Peyer's patch (tissue), 4 donors: ENCODE measurements at regions not wholly inside any gene's neighbourhood (a gene's known extent, or its start where the extent isn't known, plus 50 kb on each side); places are given as distances from the start of the nearest gene placed in this dataset.

Experiments
- DNase-seq, 3 donors: peaks; one replicate each; pipeline ENCODE4 v3.0.0-alpha.2; 2017 to 2019
- H3K27ac ChIP-seq, 4 donors: fragments of 200-600 bp; sonication (generic); one replicate each; pipeline ENCODE4 v1.5.1; 2016 to 2019
- H3K27me3 ChIP-seq, 2 donors: fragments of 200-600 bp; sonication (generic); one replicate each; pipeline ENCODE4 v1.5.1; 2019
- H3K36me3 ChIP-seq, 3 donors: fragments of 200-600 bp; sonication (generic); one replicate each; pipeline ENCODE4 v1.5.1; 2016 to 2019
- H3K4me1 ChIP-seq, 4 donors: fragments of 200-600 bp; sonication (generic); one replicate each; pipeline ENCODE4 v1.5.1; 2016 to 2019
- H3K4me3 ChIP-seq, 4 donors: fragments of 200-600 bp; sonication (generic); 1 replicate in 3 of 4; 2 replicates in 1 of 4; pipeline ENCODE4 v1.5.1; 2016 to 2019; ENCODE audit warnings: mild to moderate bottlenecking in 1 of 4
- H3K9me3 ChIP-seq, 4 donors: fragments of 200-600 bp; sonication (generic); one replicate each; pipeline ENCODE4 v1.5.1; 2016 to 2019; ENCODE audit warnings: mild to moderate bottlenecking in 1 of 4
- CTCF ChIP-seq, 6 experiments: fragments of 450-650 bp in 4 of 6; fragments of 200-600 bp in 2 of 6; sonication (generic) in 1 of 6; IDR thresholded peaks; one replicate each; pipeline ENCODE4 v1.5.1; 2017 to 2019; ENCODE audit warnings: antibody characterized with exemption in 6 of 6, mild to moderate bottlenecking in 3 of 6, moderate library complexity in 1 of 6
- POLR2A ChIP-seq, 2 donors: fragments of 450-650 bp; IDR thresholded peaks; one replicate each; pipeline ENCODE4 v1.5.1; 2017; ENCODE audit warnings: antibody characterized with exemption in 2 of 2, mild to moderate bottlenecking in 2 of 2, moderate library complexity in 2 of 2

DNA sequence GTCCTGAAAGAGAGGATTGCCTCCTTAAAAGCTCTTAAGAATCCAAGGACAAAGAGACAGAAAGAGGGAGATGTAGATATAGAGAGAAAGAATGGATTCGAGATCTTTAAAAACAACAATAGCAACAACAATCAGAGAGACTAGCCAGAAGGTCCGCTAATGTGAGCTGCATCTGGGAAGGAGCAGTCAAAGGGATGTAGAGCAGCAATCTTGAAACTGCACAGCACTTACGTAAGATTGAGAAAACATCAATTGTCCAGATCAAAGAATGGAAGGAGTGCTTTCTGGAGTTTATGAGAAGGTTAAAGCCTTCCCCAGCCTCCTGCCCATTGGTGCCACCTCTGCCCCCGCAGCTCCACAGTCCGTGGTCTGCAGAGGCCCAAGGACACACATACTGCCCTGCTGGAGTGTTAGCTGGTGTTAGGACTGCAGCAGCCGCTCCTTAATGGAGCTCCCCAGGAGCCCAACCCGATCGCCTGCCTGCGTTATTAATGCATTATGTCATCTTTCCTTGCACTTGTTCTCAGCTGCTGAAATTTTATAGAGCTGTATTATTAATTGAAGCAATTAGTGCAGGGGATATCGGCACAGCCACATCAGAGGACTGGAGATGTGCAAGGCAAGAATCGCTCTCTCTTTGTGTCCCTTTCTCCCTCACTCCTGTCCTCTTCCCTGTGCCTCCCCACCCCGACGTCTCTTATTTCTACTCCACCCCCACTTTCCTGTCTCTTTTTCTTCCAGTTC lies 73.0 kb upstream of the CALM2 start:
- Histone ChIP-seq H3K4me1 (no peaks in the 10 kb centered on the region), H3K27me3 (no peaks in the 10 kb centered on the region), H3K36me3 (no peaks in the 10 kb centered on the region), H3K4me3 (no peak overlapping the region), H3K27ac (no peak overlapping the region), H3K9me3 (no peaks in the 10 kb centered on the region)
- no peak for TF ChIP-seq CTCF (IDR thresholded peaks at IDR 0.05)
- TF ChIP-seq POLR2A (IDR thresholded peaks at IDR 0.05) = no peak
- DNase-seq = no peak

GRCh38 chr2:47243596-47244323 lies 67.4 kb upstream of the CALM2 start:
- H3K4me3 ChIP-seq = no peak overlapping the region
- peak overlapping the region in 1 of 4 donors; percentile 30 for H3K27ac ChIP-seq
- TF ChIP-seq CTCF (IDR thresholded peaks at IDR 0.05) (no peak), POLR2A (IDR thresholded peaks at IDR 0.05) (no peak)
- H3K9me3 ChIP-seq = no peaks in the 10 kb centered on the region
- no peaks in the 10 kb centered on the region for H3K27me3 ChIP-seq
- no peaks in the 10 kb centered on the region for H3K4me1 ChIP-seq
- no peaks in the 10 kb centered on the region for H3K36me3 ChIP-seq
- no peak for DNase-seq

- no peaks in the 10 kb centered on the region for H3K27me3 ChIP-seq
- no peak overlapping the region for H3K27ac ChIP-seq
- H3K36me3 ChIP-seq = no peaks in the 10 kb centered on the region
- DNase-seq = no peak
- H3K4me1 ChIP-seq = no peaks in the 10 kb centered on the region
- H3K4me3 ChIP-seq = no peak overlapping the region
- H3K9me3 ChIP-seq = no peaks in the 10 kb centered on the region
- TF ChIP-seq CTCF (IDR thresholded peaks at IDR 0.05) = no peak
- TF ChIP-seq POLR2A (IDR thresholded peaks at IDR 0.05) = no peak
Measured at GRCh38 chr2:47241715-47242114, 65.4 kb upstream of the CALM2 start.

- H3K4me1 ChIP-seq = peaks cover 0 to 9% (median 0%) of the 10 kb centered on the region in 4 donors
- H3K27ac ChIP-seq = no peak overlapping the region
- no peaks in the 10 kb centered on the region for H3K27me3 ChIP-seq
- H3K36me3 ChIP-seq = no peaks in the 10 kb centered on the region
- H3K4me3 ChIP-seq = no peak overlapping the region
- no peaks in the 10 kb centered on the region for H3K9me3 ChIP-seq
- TF ChIP-seq CTCF (IDR thresholded peaks at IDR 0.05) (no peak), POLR2A (IDR thresholded peaks at IDR 0.05) (no peak)
- DNase-seq = no peak
Measured at GRCh38 chr2:47239119-47239969, 63.0 kb upstream of the CALM2 start.

DNA sequence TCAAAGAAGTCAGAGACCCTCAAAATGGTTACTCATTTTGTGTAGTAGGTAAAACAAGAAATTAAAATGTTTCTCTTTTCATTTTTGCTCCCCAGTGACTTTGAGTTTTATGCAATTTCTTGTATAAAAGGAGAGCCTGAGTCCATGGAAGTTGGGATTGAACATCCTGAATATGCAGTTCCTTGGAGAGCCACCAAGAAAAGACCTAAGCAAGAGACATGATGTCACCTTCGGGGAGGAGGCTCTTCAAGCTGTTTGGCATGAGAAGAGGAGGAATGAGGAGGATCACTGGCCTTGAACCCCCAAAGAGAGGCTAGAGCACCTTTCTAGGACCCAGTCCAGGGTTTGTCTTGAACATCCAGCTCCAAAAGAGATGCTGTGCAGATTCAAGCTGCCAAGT lies 62.3 kb upstream of the CALM2 start:
- Histone ChIP-seq H3K9me3 (no peaks in the 10 kb centered on the region), H3K27ac (no peak overlapping the region), H3K36me3 (no peaks in the 10 kb centered on the region), H3K4me3 (no peak overlapping the region), H3K4me1 (peaks cover 0 to 9% (median 0%) of the 10 kb centered on the region in 4 donors), H3K27me3 (no peaks in the 10 kb centered on the region)
- TF ChIP-seq CTCF (IDR thresholded peaks at IDR 0.05) (no peak), POLR2A (IDR thresholded peaks at IDR 0.05) (no peak)
- DNase-seq = no peak
